HK-2 (cell line): ENCODE measurements at regions not wholly inside any gene's neighbourhood (a gene's known extent, or its start where the extent isn't known, plus 50 kb on each side); places are given as distances from the start of the nearest gene placed in this dataset.
"Not testable (repeated sequence)": the region's sequence is repeated elsewhere in the genome, so short reads cannot be mapped to it uniquely, and the experiment has no call there.

Experiments used
- DNase-seq: peaks from one replicate; pipeline ENCODE4 v3.0.0-alpha.2; 2018; ENCODE audit not compliant: unreplicated experiment

GRCh38 chr3:170651260-170651845, 65.5 kb upstream of the SLC7A14 start:
- no peak for DNase-seq

- DNase-seq: not testable (repeated sequence)
These were observed 64.7 kb upstream of the SLC7A14 start for GRCh38 chr3:170650557-170650956.

DNA sequence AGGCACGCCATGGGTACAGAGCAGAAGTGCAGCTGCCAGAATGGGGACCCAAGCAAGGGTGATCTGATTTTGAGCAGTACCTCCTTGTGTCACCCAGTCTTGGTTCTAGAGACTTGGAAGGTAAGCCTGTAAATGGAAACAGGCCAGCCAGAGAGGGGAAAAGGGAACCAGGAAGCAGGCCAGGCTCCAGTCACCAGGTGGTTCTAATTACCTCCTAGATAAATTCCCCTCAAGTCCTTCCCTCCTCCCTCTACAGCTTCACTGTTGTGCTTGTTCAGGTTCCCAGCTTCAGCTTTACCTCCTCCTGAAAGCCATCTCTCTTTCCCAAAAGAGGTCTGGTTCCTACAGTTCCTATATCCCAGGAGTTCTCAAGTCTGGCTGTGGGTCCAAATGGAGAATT, 58.8 kb upstream of the SLC7A14 start:
- no peak for DNase-seq

DNA sequence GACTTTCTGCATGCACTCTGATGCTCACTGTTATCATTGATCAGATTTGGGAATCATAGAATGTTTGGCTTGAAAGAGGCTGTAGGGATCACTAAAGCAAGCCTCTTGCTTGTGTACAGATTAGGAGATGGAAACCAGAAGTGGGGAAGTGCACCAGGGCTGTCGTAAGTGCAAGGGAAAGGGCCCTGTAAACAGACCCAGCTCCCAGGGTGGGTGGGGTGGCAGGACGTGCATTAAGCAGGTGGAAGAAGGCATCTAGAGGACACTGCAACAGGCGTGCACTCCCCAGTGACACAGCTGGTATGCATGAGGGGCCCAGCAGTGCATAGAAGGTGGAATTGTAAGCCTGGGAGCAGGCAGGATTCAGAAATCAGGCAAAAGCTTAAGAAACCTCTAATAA, 58.0 kb upstream of the SLC7A14 start:
- DNase-seq: no peak

GRCh38 chr3:170642882-170643601, 57.2 kb upstream of the SLC7A14 start:
- DNase-seq: no peak

- DNase-seq: no peak
These were observed 55.8 kb upstream of the SLC7A14 start for GRCh38 chr3:170641510-170642236.

DNA sequence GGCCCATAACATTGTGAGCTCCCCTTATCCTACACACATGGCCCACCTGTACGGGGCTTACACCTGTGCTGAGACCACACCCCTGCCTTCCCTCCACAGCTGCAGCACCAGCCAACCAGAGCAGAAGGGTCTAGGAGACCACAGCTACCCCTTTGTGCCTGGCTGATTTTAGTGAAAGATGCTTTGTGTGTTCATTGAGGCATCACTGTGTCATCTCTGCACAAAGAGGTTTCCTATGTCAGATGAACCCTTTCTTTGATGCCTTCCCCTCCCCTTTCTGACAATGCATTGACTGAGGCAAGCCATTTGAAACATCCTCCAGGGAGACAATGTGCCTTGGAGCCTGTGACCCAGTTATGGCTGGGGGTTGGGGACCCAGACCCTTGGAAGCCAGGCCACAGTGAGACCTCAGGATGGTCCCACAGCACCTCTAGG, 54.9 kb upstream of the SLC7A14 start:
- DNase-seq: no peak

DNA sequence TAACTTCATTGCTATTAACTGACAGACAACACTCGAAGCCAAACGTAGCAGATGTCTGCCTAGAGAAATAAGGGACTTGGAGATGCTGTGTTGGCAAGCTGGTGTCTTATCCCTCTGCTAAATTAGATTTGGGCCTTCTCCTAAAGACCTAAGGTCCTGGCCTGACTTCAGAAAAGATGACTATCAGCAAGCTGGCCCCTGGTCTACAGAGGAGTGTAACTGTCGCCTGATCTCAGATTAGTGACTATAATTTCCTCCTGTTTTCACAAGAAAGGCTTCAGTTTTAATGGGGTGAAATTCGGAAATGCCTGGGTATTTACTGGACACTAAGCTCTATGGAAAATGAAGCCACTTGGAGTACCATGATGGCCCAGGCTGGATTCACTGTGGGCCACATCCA, 53.1 kb upstream of the SLC7A14 start:
- DNase-seq: no peak

GRCh38 chr3:170637306-170637705, 51.4 kb upstream of the SLC7A14 start:
- DNase-seq: no peak

DNA sequence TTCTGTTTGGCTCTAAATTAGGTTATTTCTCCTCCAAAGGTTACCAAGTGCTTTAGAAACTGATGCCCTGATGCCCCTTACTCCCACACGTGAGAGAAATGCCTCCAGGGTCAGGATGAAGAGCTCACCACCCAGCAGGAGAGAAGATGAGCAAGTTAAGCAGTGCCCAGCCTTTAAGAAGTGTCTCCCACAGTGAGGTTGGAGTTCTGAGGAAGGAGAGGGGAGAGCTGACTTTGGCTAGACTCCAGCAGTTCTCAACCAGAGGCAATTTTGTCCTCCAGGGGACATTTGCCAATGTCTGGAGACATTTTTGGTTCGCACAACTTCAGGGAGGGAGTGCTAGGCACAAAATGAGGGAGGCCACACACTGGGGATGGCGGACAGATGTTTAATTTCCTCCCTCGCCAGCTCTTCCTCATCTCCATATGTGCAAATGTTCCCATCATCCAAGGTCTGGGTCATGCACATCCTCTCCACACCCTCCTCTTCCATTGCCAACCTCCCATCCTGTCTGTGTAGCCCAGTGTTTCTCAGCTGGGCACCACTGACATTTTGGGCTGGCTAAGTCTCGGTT, 50.6 kb upstream of the SLC7A14 start:
- no peak for DNase-seq
